Amygdala (tissue), 56 donors: ENCODE measurements at regions not wholly inside any gene's neighbourhood (a gene's known extent, or its start where the extent isn't known, plus 50 kb on each side); places are given as distances from the start of the nearest gene placed in this dataset.
"Not testable (repeated sequence)": the region's sequence is repeated elsewhere in the genome, so short reads cannot be mapped to it uniquely, and the experiment has no call there.

Experiments
- DNase-seq, 56 donors: peaks; one replicate each; lab custom pipeline; 2025; lab: John Stamatoyannopoulos, UW

GRCh38 chr7:106535234-106535932 lies 125.6 kb downstream of the CCDC71L start:
- DNase-seq, result no peak

- no peak for DNase-seq
Measured at GRCh38 chr7:106534271-106534846, 126.6 kb downstream of the CCDC71L start.

GRCh38 chr7:106530183-106530582 lies 130.8 kb downstream of the CCDC71L start:
- not testable (repeated sequence) for DNase-seq

GRCh38 chr7:106526617-106527016 lies 134.3 kb downstream of the CCDC71L start:
- not testable (repeated sequence) for DNase-seq

GRCh38 chr7:106524690-106525059 lies 136.3 kb downstream of the CCDC71L start:
- no peak for DNase-seq

- DNase-seq, result no peak
Measured at GRCh38 chr7:106523482-106523881, 137.5 kb downstream of the CCDC71L start.

- DNase-seq, result no peak
Measured at GRCh38 chr7:106522696-106523095, 138.3 kb downstream of the CCDC71L start.

GRCh38 chr7:106521541-106521940 lies 139.4 kb downstream of the CCDC71L start:
- no peak for DNase-seq

GRCh38 chr7:106520962-106521514 lies 139.9 kb downstream of the CCDC71L start:
- no peak for DNase-seq

GRCh38 chr7:106518967-106519366 lies 142.0 kb downstream of the CCDC71L start:
- no peak for DNase-seq

- no peak for DNase-seq
Measured at GRCh38 chr7:106518239-106518638, 142.7 kb downstream of the CCDC71L start.

GRCh38 chr7:106517508-106517907 lies 143.4 kb downstream of the CCDC71L start:
- DNase-seq, result no peak

GRCh38 chr7:106515321-106515720 lies 145.6 kb downstream of the CCDC71L start:
- no peak for DNase-seq

- no peak for DNase-seq
Measured at GRCh38 chr7:106514881-106515280, 146.1 kb downstream of the CCDC71L start.

- no peak for DNase-seq
Measured at GRCh38 chr7:106512217-106512616, 148.7 kb downstream of the CCDC71L start.

- no peak for DNase-seq
Measured at GRCh38 chr7:106504645-106505044, 156.3 kb downstream of the CCDC71L start.

- DNase-seq, result no peak
Measured at GRCh38 chr7:106504207-106504606, 156.8 kb downstream of the CCDC71L start.

- no peak for DNase-seq
Measured at GRCh38 chr7:106503626-106504025, 157.3 kb downstream of the CCDC71L start.

- peak in 1 of 56 donors; percentile 1 for DNase-seq
Measured at GRCh38 chr7:106501605-106502580, 159.1 kb downstream of the CCDC71L start.

- no peak for DNase-seq
Measured at GRCh38 chr7:106499897-106500296, 161.1 kb downstream of the CCDC71L start.

- DNase-seq, result not testable (repeated sequence)
Measured at GRCh38 chr7:106498005-106498404, 163.0 kb downstream of the CCDC71L start.
